Gastrocnemius medialis (tissue), 4 donors: ENCODE measurements at regions not wholly inside any gene's neighbourhood (a gene's known extent, or its start where the extent isn't known, plus 50 kb on each side); places are given as distances from the start of the nearest gene placed in this dataset.
A peak's percentile ranks its signal among the peaks of the same experiment; 100 is the strongest.

Source experiments
- ATAC-seq, 2 donors: fragments of 150-250 bp; one replicate each; pipeline ENCODE4 v1.9.1; 2016
- DNase-seq, 2 donors: peaks; one replicate each; pipeline ENCODE4 v3.0.0-alpha.2; 2019
- H3K27ac ChIP-seq, 4 donors: fragments of 200-600 bp; sonication (generic); 1 replicate in 1 of 4; 2 replicates in 3 of 4; pipeline ENCODE4 v1.5.1; 2016 to 2018; ENCODE audit warnings: mild to moderate bottlenecking in 2 of 4, moderate library complexity in 1 of 4
- H3K27me3 ChIP-seq, 3 donors: fragments of 200-600 bp; sonication (generic) in 2 of 3; 1 replicate in 1 of 3; 2 replicates in 2 of 3; pipeline versions ENCODE4 v1.5.1 to v1.6.0; 2016 to 2019; ENCODE audit warnings: mild to moderate bottlenecking in 1 of 3, moderate library complexity in 1 of 3
- H3K36me3 ChIP-seq, 2 donors: fragments of 200-600 bp; sonication (generic) in 1 of 2; one replicate each; pipeline ENCODE4 v1.5.1; 2017 to 2018
- H3K4me1 ChIP-seq, 2 donors: fragments of 200-600 bp; sonication (generic) in 1 of 2; one replicate each; pipeline ENCODE4 v1.5.1; 2016 to 2017; ENCODE audit warnings: mild to moderate bottlenecking in 2 of 2
- H3K4me3 ChIP-seq, 4 donors: fragments of 200-600 bp; sonication (generic) in 3 of 4; 1 replicate in 1 of 4; 2 replicates in 3 of 4; pipeline ENCODE4 v1.5.1; 2016 to 2019; ENCODE audit warnings: mild to moderate bottlenecking in 2 of 4
- H3K9me3 ChIP-seq, 3 donors: fragments of 200-600 bp; sonication (generic) in 2 of 3; 1 replicate in 1 of 3; 2 replicates in 2 of 3; pipeline ENCODE4 v1.5.1; 2016 to 2019
- POLR2A ChIP-seq, 2 donors: fragments of 450-650 bp; IDR thresholded peaks; one replicate each; pipeline ENCODE4 v1.6.1; 2017; ENCODE audit warnings: antibody characterized with exemption in 2 of 2, mild to moderate bottlenecking in 2 of 2, moderate library complexity in 2 of 2
- in situ Hi-C, 4 donors: fragments of 200-750 bp; cut with MboI; loops; one replicate each; pipeline versions ENCODE4 v1.15.0 to v1.8.0; 2017; ENCODE audit warnings: low sequenced_read_pairs in 4 of 4
- intact Hi-C: fragments of 100-400 bp; cut with DNase I; formaldehyde crosslinking; loops from one replicate; pipeline ENCODE4 v1.15.1; 2023; ENCODE audit warnings: low total_unique reads
- TF ChIP-seq, protein P1 (sequence below), 5 experiments: fragments of 450-650 bp in 3 of 5; fragments of 200-600 bp in 2 of 5; sonication (generic) in 2 of 5; IDR thresholded peaks in 4 of 5; conservative IDR thresholded peaks in 1 of 5; 1 replicate in 4 of 5; 2 replicates in 1 of 5; pipeline ENCODE4 v1.5.1; 2016 to 2019; ENCODE audit warnings: antibody characterized with exemption in 5 of 5, mild to moderate bottlenecking in 3 of 5, moderate library complexity in 3 of 5

DNA sequence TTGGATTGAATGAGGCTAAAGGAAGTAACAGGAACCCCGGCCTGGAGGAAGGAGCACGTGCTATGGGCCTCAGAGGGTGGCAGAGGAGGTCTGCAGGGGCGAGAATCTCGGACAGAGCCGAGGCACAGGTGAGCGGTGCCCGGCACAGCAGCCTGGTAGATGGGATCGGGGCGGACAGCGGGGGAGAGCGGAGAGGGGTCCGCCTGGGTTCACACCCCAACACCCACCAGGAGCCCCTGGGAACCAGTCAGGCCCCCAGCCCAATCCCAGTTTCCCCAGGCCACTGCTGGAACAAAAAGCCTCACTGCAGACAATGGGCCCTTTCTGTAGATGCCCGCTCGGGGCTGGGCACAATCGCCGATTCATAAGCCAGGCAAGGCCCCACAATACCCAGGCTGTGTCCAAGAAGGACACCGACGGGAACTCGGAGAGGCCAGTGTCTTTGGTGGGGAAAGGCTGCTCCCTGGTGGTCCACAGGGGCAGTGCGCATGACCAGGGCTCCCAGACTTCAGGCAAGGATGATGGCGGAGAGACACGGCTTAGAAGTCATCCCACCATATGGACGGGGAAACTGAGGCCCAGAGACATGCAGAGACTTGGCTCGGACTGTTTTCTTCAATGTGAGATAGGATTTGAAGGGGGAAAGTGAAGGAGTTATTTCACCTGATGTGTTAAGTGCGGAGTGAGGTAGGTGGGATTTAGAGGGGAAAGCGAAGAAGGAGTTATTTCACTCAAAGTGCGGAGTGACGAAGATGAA lies 106.9 kb upstream of the GPR26 start:
- TF ChIP-seq, protein P1, sequence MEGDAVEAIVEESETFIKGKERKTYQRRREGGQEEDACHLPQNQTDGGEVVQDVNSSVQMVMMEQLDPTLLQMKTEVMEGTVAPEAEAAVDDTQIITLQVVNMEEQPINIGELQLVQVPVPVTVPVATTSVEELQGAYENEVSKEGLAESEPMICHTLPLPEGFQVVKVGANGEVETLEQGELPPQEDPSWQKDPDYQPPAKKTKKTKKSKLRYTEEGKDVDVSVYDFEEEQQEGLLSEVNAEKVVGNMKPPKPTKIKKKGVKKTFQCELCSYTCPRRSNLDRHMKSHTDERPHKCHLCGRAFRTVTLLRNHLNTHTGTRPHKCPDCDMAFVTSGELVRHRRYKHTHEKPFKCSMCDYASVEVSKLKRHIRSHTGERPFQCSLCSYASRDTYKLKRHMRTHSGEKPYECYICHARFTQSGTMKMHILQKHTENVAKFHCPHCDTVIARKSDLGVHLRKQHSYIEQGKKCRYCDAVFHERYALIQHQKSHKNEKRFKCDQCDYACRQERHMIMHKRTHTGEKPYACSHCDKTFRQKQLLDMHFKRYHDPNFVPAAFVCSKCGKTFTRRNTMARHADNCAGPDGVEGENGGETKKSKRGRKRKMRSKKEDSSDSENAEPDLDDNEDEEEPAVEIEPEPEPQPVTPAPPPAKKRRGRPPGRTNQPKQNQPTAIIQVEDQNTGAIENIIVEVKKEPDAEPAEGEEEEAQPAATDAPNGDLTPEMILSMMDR (IDR thresholded peaks at IDR 0.05 in 4 of 5, conservative IDR thresholded peaks at IDR 0.05 in 1 of 5), result peak; percentile 81 to 92 (median 89)
- TF ChIP-seq POLR2A (IDR thresholded peaks at IDR 0.05), result no peak

DNA sequence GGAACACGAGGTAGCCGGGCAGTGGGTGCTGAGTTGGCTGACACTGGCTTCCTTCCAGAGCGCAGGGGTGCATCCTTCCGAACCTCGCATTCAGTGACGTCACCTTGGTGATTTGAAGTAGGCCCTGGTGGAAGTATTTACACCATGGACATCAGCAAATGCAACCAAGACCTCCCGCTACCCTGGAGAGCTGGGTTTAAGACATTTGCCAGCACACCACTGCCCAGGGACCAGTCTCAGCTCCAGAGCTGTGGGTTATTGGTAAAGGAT lies 106.4 kb upstream of the GPR26 start:
- peaks cover 0 to 5% (median 0%) of the 10 kb centered on the region in 3 donors for H3K27me3 ChIP-seq
- TF ChIP-seq, protein P1 (IDR thresholded peaks at IDR 0.05 in 4 of 5, conservative IDR thresholded peaks at IDR 0.05 in 1 of 5), result no peak
- TF ChIP-seq POLR2A (IDR thresholded peaks at IDR 0.05), result no peak
- no peaks in the 10 kb centered on the region for H3K9me3 ChIP-seq
- no peak for ATAC-seq
- in situ Hi-C loops (loop anchor here in 3 of 4 donors (10.0 kb wide), 1 partner anchor 435 kb away; no protein-coding TSS in a partner anchor), intact Hi-C loops (loop anchor here (1.0 to 10.0 kb wide), 2 partner anchors 426 to 515 kb away; no protein-coding TSS in a partner anchor)
- H3K4me1 ChIP-seq, result no peaks in the 10 kb centered on the region
- no peaks in the 10 kb centered on the region for H3K36me3 ChIP-seq
- no peak overlapping the region for H3K4me3 ChIP-seq
- no peak for DNase-seq
- H3K27ac ChIP-seq, result no peak overlapping the region

More for the DNA sequence above, 106.9 kb upstream of the GPR26 start:
- no peaks in the 10 kb centered on the region for H3K4me1 ChIP-seq
- peaks cover 0 to 5% (median 0%) of the 10 kb centered on the region in 3 donors for H3K27me3 ChIP-seq
- H3K4me3 ChIP-seq, result no peak overlapping the region
- in situ Hi-C loops, result loop anchor here in 2 of 4 donors (10.0 kb wide), 1 partner anchor 434 kb away; no protein-coding TSS in a partner anchor
- intact Hi-C loops, result loop anchor here (1.0 to 10.0 kb wide), 2 partner anchors 426 to 514 kb away; no protein-coding TSS in a partner anchor
- ATAC-seq (peak; percentile 30 to 73), DNase-seq (peak; percentile 16 to 34)
- no peak overlapping the region for H3K27ac ChIP-seq
- no peaks in the 10 kb centered on the region for H3K36me3 ChIP-seq
- no peaks in the 10 kb centered on the region for H3K9me3 ChIP-seq

DNA sequence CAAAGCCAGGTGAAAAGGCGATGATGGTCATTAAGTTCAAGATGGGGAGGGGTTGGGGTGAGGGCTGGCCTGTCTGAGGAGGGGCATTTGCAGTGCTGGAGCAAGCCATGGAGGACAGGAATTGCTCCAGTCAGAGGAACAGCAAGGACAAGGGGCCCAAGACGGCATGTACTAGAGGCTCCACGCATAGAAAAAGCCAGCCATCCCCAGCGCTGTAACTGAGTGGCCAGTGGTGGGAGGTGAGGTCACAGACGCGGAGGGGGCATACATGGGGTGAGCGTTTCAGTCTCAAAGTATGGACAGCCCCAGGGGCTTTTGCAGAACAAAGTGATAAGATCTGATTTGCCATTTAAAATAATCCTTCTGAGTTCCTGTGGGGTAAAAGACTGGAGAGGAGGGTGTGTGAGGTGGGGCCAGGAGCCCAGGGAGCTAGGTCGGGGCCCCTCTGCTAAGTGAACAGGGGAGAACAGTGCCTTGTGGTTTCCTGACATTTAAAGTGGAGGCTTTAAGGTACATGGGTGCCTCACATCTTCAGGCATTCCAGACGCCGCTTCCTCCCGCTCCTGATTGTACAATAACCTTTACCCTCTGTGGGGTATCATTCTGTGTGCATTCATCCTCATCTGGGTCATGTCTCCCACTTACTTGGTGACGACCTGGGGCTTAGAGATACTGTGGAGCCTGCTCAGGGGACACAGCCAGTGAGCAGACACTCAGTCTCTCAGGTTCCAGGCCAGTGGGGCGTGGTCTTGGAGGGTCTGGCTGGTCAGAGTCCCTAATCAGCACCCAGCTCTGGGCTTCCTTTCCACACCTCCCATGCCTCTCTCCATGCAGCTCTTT lies 105.6 kb upstream of the GPR26 start:
- no peak overlapping the region for H3K27ac ChIP-seq
- ATAC-seq (no peak), DNase-seq (no peak)
- H3K9me3 ChIP-seq, result no peaks in the 10 kb centered on the region
- no peaks in the 10 kb centered on the region for H3K36me3 ChIP-seq
- peaks cover 0 to 3% (median 0%) of the 10 kb centered on the region in 3 donors for H3K27me3 ChIP-seq
- H3K4me3 ChIP-seq, result no peak overlapping the region
- in situ Hi-C loops (loop anchor here in 1 of 4 donors (10.0 kb wide), 1 partner anchor 436 kb away; no protein-coding TSS in a partner anchor), intact Hi-C loops (no loop called here)
- no peaks in the 10 kb centered on the region for H3K4me1 ChIP-seq
- TF ChIP-seq, protein P1 (IDR thresholded peaks at IDR 0.05 in 4 of 5, conservative IDR thresholded peaks at IDR 0.05 in 1 of 5), result no peak
- no peak for TF ChIP-seq POLR2A (IDR thresholded peaks at IDR 0.05)

DNA sequence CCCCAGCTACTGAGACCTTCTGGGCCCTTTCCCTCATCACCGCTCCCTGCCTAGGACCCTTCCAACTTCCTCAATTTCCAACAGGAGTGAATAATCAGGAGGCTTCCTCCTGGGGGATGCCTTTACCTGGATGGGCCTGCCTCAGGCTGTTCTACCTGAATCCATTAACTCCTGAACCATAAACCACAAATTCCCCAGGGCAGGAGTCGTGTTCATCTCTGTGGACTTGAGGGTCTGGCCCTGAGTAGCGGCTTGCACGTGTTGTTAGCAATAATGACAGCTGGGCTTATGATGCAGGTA lies 105.1 kb upstream of the GPR26 start:
- H3K27ac ChIP-seq, result no peak overlapping the region
- ATAC-seq (no peak), DNase-seq (no peak)
- intact Hi-C loops (no loop called here), in situ Hi-C loops (loop anchor here in 1 of 4 donors (10.0 kb wide), 1 partner anchor 436 kb away; no protein-coding TSS in a partner anchor)
- H3K4me3 ChIP-seq, result no peak overlapping the region
- no peaks in the 10 kb centered on the region for H3K27me3 ChIP-seq
- no peaks in the 10 kb centered on the region for H3K4me1 ChIP-seq
- TF ChIP-seq, protein P1 (IDR thresholded peaks at IDR 0.05 in 4 of 5, conservative IDR thresholded peaks at IDR 0.05 in 1 of 5), result no peak
- no peak for TF ChIP-seq POLR2A (IDR thresholded peaks at IDR 0.05)
- no peaks in the 10 kb centered on the region for H3K9me3 ChIP-seq
- H3K36me3 ChIP-seq, result no peaks in the 10 kb centered on the region
